PC-9 (cell line): ENCODE measurements at regions not wholly inside any gene's neighbourhood (a gene's known extent, or its start where the extent isn't known, plus 50 kb on each side); places are given as distances from the start of the nearest gene placed in this dataset.

ENCODE experiments used
- BruUV-seq: library from RNA; stranded (reverse); fragments of 400-500 nt; replicated peaks from 2 replicates; lab custom pipeline; 2021; lab: Mats Ljungman, UMichigan
- CTCF ChIA-PET: fragments of 300-600 bp; sonication (Branson Sonifier 250); formaldehyde crosslinking; loops from one replicate; lab custom pipeline; 2022; ENCODE audit warnings: antibody characterized with exemption; lab: Charles Lee
- POLR2A ChIA-PET: fragments of 300-600 bp; sonication (Branson Sonifier 250); formaldehyde crosslinking; loops from one replicate; lab custom pipeline; 2022; ENCODE audit warnings: antibody characterized with exemption; ENCODE audit not compliant: unreplicated experiment; lab: Charles Lee
- DNase-seq, 2 experiments: peaks; one replicate each; pipeline versions ENCODE4 v3.0.0 to v3.0.0-alpha.2; 2015 to 2022; ENCODE audit warnings: mixed read lengths in 1 of 2
- H2AFZ ChIP-seq: fragments of 200-600 bp; sonication (generic); 2 replicates; pipeline ENCODE4 v1.8.1; 2017; ENCODE audit warnings: antibody characterized with exemption
- H3F3A ChIP-seq: fragments of 200-600 bp; sonication (generic); 2 replicates; pipeline ENCODE4 v1.8.1; 2017; ENCODE audit warnings: antibody characterized with exemption, mild to moderate bottlenecking, low read depth; ENCODE audit not compliant: insufficient read depth
- H3K27ac ChIP-seq: fragments of 200-600 bp; sonication (generic); 2 replicates; pipeline ENCODE4 v1.6.1; 2016; ENCODE audit warnings: mixed run types
- H3K27me3 ChIP-seq: fragments of 200-600 bp; sonication (generic); 2 replicates; pipeline ENCODE4 v1.6.1; 2016; ENCODE audit warnings: low read depth, mixed run types; ENCODE audit not compliant: insufficient read depth
- H3K36me3 ChIP-seq: fragments of 200-600 bp; sonication (generic); 2 replicates; pipeline ENCODE4 v1.6.1; 2016; ENCODE audit warnings: low read depth, mixed run types
- H3K4me1 ChIP-seq: fragments of 200-600 bp; sonication (generic); replicated peaks from 2 replicates; pipeline ENCODE4 v1.6.1; 2016; ENCODE audit warnings: mixed run types; ENCODE audit not compliant: insufficient read depth
- H3K4me2 ChIP-seq: fragments of 200-600 bp; sonication (generic); 2 replicates; pipeline ENCODE4 v1.6.1; 2017; ENCODE audit warnings: mixed run types
- H3K4me3 ChIP-seq: fragments of 200-600 bp; sonication (generic); 2 replicates; pipeline ENCODE4 v1.6.1; 2016; ENCODE audit warnings: mixed run types
- H3K79me2 ChIP-seq: fragments of 200-600 bp; sonication (generic); 2 replicates; pipeline ENCODE4 v1.6.1; 2017; ENCODE audit warnings: low read depth, mixed run types
- H3K9me2 ChIP-seq: fragments of 200-600 bp; sonication (generic); 2 replicates; pipeline ENCODE4 v1.8.1; 2017; ENCODE audit warnings: mild to moderate bottlenecking; ENCODE audit not compliant: insufficient read depth
- H3K9me3 ChIP-seq: fragments of 200-600 bp; sonication (generic); 2 replicates; pipeline ENCODE4 v1.8.1; 2016; ENCODE audit warnings: low read depth; ENCODE audit not compliant: insufficient read depth
- H4K20me1 ChIP-seq: fragments of 200-600 bp; sonication (generic); 2 replicates; pipeline ENCODE4 v1.8.1; 2017; ENCODE audit not compliant: insufficient read depth
- EZH2 ChIP-seq: fragments of 200-600 bp; sonication (generic); IDR thresholded peaks from 2 replicates; pipeline ENCODE4 v1.8.0; 2017; ENCODE audit warnings: antibody characterized with exemption, low read depth
- intact Hi-C: fragments of 100-400 bp; cut with micrococcal nuclease; formaldehyde crosslinking; loops from one replicate; pipeline ENCODE4 v1.10.0; 2022; ENCODE audit not compliant: unreplicated experiment
- TF ChIP-seq, protein P1 (sequence below): fragments of 200-600 bp; sonication (generic); conservative IDR thresholded peaks from 2 replicates; pipeline ENCODE4 v1.6.1; 2017; ENCODE audit warnings: mixed run types, antibody characterized with exemption, mild to moderate bottlenecking, moderate library complexity

- Histone ChIP-seq H3K4me3 (no peak overlapping the region), H3K36me3 (no peaks in the 10 kb centered on the region), H4K20me1 (no peaks in the 10 kb centered on the region), H3K9me2 (no peaks in the 10 kb centered on the region), H2AFZ (no peak overlapping the region), H3K27ac (no peak overlapping the region), H3K9me3 (no peaks in the 10 kb centered on the region), H3K79me2 (no peaks in the 10 kb centered on the region), H3F3A (no peaks in the 10 kb centered on the region), H3K4me2 (no peak overlapping the region), H3K27me3 (peaks cover 12% of the 10 kb centered on the region; the same call in 1 of the 2 replicates), H3K4me1 (no peaks in the 10 kb centered on the region)
- no peak for DNase-seq
- CTCF ChIA-PET: no interaction called here
- POLR2A ChIA-PET: no interaction called here
- no peak for TF ChIP-seq EZH2
- TF ChIP-seq, protein P1, sequence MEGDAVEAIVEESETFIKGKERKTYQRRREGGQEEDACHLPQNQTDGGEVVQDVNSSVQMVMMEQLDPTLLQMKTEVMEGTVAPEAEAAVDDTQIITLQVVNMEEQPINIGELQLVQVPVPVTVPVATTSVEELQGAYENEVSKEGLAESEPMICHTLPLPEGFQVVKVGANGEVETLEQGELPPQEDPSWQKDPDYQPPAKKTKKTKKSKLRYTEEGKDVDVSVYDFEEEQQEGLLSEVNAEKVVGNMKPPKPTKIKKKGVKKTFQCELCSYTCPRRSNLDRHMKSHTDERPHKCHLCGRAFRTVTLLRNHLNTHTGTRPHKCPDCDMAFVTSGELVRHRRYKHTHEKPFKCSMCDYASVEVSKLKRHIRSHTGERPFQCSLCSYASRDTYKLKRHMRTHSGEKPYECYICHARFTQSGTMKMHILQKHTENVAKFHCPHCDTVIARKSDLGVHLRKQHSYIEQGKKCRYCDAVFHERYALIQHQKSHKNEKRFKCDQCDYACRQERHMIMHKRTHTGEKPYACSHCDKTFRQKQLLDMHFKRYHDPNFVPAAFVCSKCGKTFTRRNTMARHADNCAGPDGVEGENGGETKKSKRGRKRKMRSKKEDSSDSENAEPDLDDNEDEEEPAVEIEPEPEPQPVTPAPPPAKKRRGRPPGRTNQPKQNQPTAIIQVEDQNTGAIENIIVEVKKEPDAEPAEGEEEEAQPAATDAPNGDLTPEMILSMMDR: no peak
- intact Hi-C loops: no loop called here
- no TSS peak for BruUV-seq
These were observed 168.9 kb downstream of the TRIML1 start for GRCh38 chr4:188308142-188308541.

DNA sequence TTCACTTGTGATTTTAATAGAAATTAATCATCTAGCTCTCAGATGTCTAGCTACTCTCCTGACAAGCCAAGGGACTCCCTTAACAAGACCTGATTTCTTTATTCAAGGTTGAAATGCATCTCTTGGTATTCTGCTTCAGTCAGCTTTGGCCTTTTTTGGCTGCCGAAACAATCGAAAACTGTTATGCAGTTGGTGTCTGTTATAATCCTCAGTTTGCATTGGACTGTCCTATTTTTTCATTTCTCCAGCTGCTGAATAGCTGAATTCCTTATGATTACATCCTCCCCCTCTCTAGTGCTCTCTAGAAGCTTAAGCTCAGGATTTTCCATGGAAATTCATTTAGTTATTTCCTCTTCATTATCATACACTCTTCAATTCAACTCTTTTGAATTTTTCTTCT lies 177.2 kb downstream of the TRIML1 start:
- intact Hi-C loops: no loop called here
- no TSS peak for BruUV-seq
- H3F3A ChIP-seq: no peaks in the 10 kb centered on the region
- no peaks in the 10 kb centered on the region for H3K4me1 ChIP-seq
- DNase-seq: no peak
- H3K9me2 ChIP-seq: no peaks in the 10 kb centered on the region
- POLR2A ChIA-PET: no interaction called here
- TF ChIP-seq, protein P1: no peak
- no peak for TF ChIP-seq EZH2
- H2AFZ ChIP-seq: no peak overlapping the region
- H3K4me3 ChIP-seq: no peak overlapping the region
- no peaks in the 10 kb centered on the region for H3K36me3 ChIP-seq
- H3K9me3 ChIP-seq: no peaks in the 10 kb centered on the region
- H3K27ac ChIP-seq: no peak overlapping the region
- CTCF ChIA-PET: no interaction called here
- no peaks in the 10 kb centered on the region for H4K20me1 ChIP-seq
- H3K4me2 ChIP-seq: no peak overlapping the region
- no peaks in the 10 kb centered on the region for H3K79me2 ChIP-seq
- H3K27me3 ChIP-seq: no peaks in the 10 kb centered on the region

- Histone ChIP-seq H3K4me2 (no peak overlapping the region), H3K27ac (no peak overlapping the region), H4K20me1 (no peaks in the 10 kb centered on the region), H3K4me3 (no peak overlapping the region), H3K27me3 (0 out of 2 replicates have a peak, but pooled peaks cover 5% of the 10 kb centered on the region), H3K36me3 (no peaks in the 10 kb centered on the region), H3F3A (no peaks in the 10 kb centered on the region), H3K79me2 (no peaks in the 10 kb centered on the region), H3K4me1 (no peaks in the 10 kb centered on the region), H3K9me2 (no peaks in the 10 kb centered on the region), H2AFZ (no peak overlapping the region), H3K9me3 (no peaks in the 10 kb centered on the region)
- BruUV-seq: no TSS peak
- POLR2A ChIA-PET: no interaction called here
- intact Hi-C loops: no loop called here
- CTCF ChIA-PET: no interaction called here
- TF ChIP-seq, protein P1: no peak
- TF ChIP-seq EZH2: no peak
- DNase-seq: no peak
These were observed 189.7 kb downstream of the TRIML1 start for GRCh38 chr4:188328966-188329365.
